HG03108 (cell line): ENCODE measurements at regions not wholly inside any gene's neighbourhood (a gene's known extent, or its start where the extent isn't known, plus 50 kb on each side); places are given as distances from the start of the nearest gene placed in this dataset.
"Not testable (repeated sequence)": the region's sequence is repeated elsewhere in the genome, so short reads cannot be mapped to it uniquely, and the experiment has no call there.

Experiments
- ATAC-seq: cut with Tn5 transposase; IDR thresholded peaks from one replicate; pipeline ENCODE4 v1.9.1; 2021; ENCODE audit warnings: moderate library complexity; ENCODE audit not compliant: unreplicated experiment

DNA sequence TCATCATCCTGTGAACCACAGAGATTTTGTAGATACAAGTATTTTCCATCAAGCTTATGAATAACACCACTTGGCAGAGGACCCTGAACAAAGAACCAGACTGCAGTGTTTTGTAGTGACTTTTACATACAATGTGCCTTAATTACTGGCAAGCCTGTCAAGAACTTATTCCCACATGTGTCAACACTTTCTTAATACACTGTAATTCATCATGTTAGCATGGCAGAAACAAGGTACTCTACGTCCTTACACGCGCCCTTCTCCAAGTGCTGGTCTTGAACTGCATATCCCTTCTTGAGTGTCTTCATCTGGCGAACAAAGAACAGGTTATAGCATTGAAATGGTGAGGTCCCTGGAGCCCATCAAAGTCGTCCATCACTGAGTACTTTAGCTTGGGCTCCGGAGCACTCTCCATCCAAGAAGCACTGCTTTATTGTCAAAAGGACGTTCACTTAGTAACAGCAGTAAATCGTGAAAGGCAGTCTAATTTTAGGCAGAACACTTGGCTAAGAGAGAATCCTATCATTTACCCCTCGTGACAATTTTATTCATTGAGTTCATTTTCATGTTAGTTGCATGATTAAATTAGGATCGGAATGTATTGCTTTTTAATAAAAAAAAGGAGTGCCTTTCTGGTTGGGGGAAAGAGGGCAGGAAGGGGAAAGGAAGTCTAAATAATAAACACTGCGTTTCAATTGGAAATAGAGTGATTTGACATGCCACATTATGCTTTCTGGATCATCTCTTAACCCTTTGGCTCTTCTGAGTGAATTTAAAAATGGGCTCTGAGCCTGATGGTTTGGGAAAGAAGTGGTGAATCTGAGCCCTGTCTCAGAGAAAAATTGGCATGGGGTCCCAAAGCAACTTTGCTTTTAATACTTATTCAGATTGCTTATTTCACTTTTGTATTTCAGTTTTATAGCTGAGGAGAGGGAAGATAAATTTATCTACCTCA lies 376.1 kb downstream of the DLEU7 start:
- no peak for ATAC-seq

DNA sequence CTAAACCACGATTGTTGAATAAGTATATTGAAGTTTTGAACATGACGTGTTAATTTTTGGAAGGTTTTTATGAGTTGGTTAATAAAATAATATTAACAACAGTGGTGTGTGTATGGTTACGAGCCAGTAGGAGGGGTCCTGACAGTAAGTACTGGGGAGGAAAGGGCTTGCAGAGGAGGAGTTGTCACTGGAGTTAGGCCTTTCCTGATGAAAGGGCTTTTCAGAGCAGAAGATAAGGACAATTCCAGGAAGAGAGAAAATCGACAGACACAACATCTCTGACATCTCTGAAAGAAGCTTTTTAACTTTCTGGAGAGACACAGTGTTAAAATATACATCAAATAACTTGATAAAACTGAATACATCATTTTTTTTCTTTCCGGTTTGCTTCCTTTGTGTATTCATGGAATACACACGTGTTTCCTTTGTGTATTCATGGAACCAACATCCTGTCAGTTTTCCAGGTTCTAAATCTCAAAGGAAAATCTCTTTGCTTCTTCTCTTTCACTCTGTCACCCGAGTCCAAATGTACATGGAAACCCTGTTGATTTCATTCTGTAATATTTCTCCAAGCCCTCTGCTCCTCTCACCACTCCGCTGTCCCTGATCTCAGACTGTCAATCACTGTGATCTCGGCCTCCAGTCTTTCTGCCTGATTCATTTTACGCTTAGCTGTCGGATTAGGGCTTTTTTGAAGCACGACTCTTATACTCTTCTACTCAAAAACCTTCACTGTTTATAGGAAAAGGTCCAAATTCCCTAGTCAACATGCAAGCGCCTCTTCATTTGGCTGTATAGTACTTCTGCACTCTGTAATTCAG lies 374.4 kb downstream of the DLEU7 start:
- no peak for ATAC-seq

GRCh38 chr13:50473050-50473449 lies 370.4 kb downstream of the DLEU7 start:
- ATAC-seq = not testable (repeated sequence)

DNA sequence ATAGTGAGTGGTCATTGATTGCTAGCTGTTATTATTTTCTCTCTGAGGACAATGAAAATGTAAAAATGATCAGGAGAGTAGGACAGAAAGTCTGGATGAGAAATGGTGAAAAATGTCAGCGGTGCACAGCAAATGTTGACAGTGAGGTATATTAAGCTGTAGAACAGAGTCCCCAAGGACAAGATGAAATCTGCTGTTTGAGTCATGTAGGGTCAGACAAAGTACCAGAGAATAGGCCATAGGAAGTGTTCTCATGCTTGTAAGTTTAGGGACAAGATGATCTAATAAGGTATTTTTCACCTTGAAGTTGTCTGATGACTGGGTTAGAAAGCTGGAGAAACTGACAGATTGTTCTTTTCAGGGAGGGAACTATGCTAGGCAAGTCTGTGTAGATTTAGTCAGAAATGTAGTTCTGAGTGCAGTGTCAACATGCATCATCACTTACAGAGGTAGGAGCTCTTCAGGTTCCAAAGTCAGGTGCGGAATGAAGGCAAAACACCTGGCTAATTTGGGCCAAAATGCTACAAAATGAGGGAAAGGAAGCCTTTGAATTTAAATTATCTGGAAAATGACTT lies 369.3 kb downstream of the DLEU7 start:
- ATAC-seq = no peak

DNA sequence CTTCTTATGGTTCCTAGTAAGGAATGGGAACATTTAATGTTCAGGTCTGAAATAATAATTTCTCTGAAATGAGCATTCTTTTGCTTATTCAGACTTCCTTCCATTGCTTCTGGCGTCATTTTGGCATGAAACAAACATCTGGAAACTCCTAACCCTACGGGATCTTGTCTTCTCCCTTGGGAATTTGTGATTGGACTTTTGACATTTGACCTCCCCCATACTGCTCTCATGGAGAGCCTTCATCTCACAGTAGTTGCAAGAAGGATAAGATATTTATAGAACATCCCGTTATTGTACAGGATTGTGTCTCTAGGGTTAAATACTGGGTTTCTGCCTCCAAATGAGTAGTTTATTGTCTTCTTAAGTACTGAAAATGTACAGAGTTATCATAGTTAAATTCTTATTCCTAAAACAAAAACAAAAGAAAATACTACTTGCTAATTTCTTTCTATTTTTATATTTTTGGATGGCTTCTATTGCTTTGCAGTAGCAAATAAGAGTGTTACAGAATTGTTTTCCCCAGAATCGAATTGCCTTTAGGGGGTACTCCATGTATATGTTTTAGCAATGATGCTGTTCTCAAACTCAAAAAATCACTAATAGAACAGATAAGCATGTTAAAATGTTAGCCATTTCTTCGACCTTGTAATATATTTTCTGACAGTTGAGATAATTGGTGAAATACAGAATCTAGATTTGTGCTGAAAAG lies 366.8 kb downstream of the DLEU7 start:
- no peak for ATAC-seq

DNA sequence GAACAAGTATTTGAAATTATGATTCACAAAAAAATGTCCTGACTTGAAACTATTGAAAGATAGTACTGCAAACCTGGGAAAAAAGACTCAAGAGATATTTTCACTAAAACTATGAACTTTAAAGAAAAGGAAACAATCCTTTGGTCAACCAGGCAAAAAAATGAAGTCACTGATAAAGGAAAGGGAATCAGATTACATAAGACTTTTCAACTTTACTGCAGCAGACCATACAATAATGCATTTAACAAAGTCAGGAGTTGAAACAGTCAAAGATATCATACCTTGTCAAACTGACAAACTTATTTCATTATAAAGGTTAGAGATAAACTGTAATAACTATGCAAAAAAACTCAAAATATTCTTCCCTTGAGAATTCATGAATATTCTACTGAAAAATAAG lies 361.6 kb downstream of the DLEU7 start:
- ATAC-seq = no peak

- ATAC-seq = no peak
Measured at GRCh38 chr13:50483416-50483815, 360.1 kb downstream of the DLEU7 start.

GRCh38 chr13:50484472-50485113 lies 358.9 kb downstream of the DLEU7 start:
- no peak for ATAC-seq

- ATAC-seq = no peak
Measured at GRCh38 chr13:50485979-50486935, 357.2 kb downstream of the DLEU7 start.

DNA sequence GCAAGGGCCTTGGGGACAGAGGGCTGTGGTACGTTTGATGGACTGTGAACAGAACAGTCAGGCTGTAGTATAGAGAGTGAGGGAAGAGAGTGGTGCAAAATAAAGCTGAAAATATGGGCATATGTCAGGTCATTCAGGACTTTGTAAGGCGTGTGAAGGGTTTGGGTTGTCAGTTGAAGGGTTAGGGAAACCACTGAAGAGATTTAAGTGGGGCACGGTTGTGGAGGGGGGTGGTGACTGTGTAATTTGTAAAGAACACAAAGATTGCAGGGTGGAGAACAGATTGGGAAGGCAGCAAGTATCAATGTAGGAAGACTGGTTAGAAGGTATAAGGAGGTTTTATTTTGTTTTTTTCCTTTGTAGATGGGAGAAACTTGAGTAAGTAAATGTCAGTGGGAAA lies 349.8 kb downstream of the DLEU7 start:
- no peak for ATAC-seq

DNA sequence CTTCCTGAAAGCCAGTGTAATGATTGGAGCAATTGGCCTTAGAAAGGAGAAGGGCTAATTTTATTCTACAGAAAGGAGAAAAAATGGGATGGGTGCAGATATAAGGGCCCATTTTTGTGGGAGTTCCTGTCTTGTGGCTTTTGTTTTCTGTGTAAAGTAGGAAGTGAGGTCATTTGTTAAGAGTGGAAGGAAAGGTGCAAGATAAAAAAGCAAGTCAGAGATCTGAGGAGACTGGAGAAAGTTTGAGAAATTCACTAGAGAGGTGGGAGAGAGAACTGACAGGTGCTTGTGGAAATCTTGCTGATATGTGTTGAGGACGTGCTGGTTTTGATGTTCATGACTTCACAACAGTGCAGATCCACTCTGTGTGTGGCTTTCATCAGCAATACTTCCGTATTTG lies 349.4 kb downstream of the DLEU7 start:
- no peak for ATAC-seq

GRCh38 chr13:50503212-50503611 lies 340.3 kb downstream of the DLEU7 start:
- ATAC-seq = not testable (repeated sequence)

DNA sequence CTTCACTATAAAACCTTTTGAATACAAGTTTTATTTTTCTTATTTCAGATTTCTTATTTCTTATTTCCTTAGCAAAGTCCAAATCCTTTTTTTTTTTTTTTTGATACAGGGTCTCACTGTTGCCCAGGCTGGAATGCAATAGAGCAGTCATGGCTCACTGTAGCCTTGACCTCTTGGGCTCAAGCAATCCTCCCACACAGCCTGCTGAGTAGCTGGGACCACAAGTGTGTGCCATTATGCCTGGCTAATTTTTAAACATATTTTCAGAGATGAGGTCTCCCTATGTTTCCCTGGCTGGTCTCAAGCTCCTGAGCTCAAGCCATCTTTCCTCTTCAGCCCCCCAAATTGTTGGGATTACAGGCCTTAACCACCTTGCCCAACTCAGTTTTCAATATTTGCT lies 334.3 kb downstream of the DLEU7 start:
- no peak for ATAC-seq

GRCh38 chr13:50509771-50510441 lies 333.6 kb downstream of the DLEU7 start:
- ATAC-seq = no peak

- not testable (repeated sequence) for ATAC-seq
Measured at GRCh38 chr13:50510885-50511545, 332.5 kb downstream of the DLEU7 start.

- ATAC-seq = peak; percentile 37
Measured at GRCh38 chr13:50511877-50512341, 331.6 kb downstream of the DLEU7 start.

- ATAC-seq = peak; percentile 92
Measured at GRCh38 chr13:50512474-50513299, 330.8 kb downstream of the DLEU7 start.
